ENCODE measurements at regions not wholly inside any gene's neighbourhood (a gene's known extent, or its start where the extent isn't known, plus 50 kb on each side); places are given as distances from the start of the nearest gene placed in this dataset.

DNA sequence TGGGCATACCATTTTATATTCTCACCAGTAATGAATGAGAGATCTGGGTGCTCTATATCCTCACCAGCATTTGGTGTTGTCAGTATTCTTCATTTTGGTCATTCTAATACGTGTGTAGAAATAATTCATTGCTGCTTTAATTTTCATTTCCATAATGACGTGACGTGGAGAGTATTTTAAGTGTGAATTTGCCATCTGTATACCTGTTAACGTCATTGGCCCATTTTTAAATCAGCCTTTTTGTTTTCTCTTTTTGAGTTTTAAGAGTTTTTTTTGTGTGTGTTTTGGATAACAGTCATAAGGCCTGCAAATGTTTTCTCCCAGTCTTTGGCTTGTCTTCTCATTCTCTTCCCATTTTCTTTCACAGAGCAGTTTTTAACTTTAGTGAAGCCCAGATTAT is 74.4 kb upstream of the SYT1 start:
- no peak for DNase-seq (ENCODE audit: low spot score)

GRCh38 chr12:78792052-78792698 is 72.4 kb upstream of the SYT1 start:
- DNase-seq (ENCODE audit: low spot score) = no peak

DNA sequence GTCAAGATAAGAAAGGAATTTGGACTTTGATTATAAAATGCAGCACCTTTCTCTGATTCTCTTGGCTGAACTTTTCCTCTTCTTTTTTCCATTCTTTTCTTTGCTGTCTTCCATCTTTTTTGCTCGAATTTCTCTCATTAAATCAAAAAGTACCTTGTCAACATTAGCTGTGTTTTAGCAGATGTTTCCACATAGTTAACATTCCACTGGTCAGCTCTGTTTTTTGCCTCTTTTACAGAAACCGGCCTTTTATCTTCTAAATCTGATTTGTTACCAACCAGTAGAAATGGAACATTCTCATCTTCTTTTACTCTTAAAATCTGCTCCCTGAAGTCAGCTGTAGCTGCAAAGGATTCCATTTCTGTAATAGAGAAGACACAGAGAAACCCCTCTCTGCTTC is 71.1 kb upstream of the SYT1 start:
- no peak for DNase-seq (ENCODE audit: low spot score)

GRCh38 chr12:78793982-78794381 is 70.6 kb upstream of the SYT1 start:
- DNase-seq (ENCODE audit: low spot score) = no peak

DNA sequence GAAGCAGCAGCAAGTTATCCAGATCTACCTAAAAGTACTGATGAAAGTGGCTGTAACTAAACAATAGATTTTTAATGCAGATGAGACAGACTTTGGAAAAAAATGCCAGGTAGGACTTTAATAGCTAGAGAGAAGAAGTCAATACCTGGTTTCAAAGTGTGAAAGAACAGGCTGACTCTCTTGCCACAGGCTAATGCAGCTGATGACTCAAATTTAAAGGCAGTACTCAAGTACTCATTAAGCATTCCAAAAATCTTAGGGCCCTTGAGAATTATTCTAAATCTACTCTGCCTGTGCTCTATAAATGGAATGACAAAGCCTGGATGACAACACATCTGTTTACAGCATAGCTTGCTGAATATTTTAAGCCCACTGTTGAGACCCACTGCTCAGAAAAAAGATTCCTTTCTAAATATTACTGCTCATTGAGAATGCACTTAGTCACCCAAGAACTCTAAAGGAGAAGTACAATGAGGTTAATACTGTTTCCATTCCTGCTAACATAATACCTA is 68.6 kb upstream of the SYT1 start:
- DNase-seq (ENCODE audit: low spot score) = no peak

DNA sequence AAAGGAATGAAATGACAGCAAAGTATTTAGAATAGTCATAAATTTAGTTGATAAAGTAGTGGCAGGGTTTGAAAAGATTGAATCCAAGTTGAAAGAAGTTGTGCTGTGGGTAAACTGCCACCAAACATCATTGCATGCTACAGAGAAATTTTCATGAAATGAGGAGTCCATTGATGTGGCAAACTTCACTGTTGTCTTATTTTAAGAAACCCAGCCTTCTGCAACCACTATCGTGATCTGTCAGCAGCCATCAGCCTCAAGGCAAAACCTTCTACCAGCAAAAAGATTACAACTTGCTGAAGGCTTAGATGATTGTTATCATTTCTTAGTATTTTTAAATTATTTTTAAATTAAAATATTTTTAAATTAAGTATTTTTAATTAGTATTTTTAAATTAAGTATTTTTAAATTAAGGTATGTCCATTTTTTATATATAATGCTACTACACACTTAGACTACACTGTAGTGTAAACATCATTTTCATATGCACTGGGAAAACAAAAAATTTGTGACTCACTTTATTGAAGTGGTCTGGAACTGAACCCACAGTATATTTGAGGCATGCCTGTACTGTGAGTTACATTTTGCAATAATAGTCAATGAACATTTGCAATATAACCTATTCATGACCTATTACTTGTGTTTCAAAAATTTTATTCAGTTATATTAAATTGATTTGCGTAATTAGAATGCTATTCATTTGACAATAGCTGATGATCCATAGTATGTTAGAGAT is 67.2 kb upstream of the SYT1 start:
- DNase-seq (ENCODE audit: low spot score) = no peak

- no peak for DNase-seq (ENCODE audit: low spot score)
Measured at GRCh38 chr12:78799649-78800048, 64.9 kb upstream of the SYT1 start.

DNA sequence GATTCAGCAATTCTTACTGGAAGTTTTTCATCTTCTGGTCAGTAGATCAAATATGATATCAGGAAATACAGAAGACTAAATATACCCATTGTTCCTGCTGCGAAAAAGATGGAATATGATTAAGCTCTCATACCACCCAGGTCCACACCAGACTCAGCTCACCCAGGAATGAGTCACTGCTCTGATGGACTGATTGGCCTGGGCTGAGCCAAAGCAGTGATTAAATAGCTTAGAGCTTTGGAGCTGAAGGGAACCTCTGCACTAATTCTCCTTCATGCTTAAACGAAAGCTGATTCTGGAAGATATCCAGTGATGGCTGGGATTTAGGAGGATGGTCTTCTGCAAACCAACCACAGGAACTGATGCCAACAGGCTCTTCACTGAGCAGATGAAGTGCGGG is 62.0 kb upstream of the SYT1 start:
- DNase-seq (ENCODE audit: low spot score) = peak; percentile 24

GRCh38 chr12:78804262-78804661 is 60.3 kb upstream of the SYT1 start:
- no peak for DNase-seq (ENCODE audit: low spot score)

Data from hepatic stellate cell (primary cell).